ENCODE measurements at regions not wholly inside any gene's neighbourhood (a gene's known extent, or its start where the extent isn't known, plus 50 kb on each side); places are given as distances from the start of the nearest gene placed in this dataset.
"Not testable (repeated sequence)": the region's sequence is repeated elsewhere in the genome, so short reads cannot be mapped to it uniquely, and the experiment has no call there.

DNA sequence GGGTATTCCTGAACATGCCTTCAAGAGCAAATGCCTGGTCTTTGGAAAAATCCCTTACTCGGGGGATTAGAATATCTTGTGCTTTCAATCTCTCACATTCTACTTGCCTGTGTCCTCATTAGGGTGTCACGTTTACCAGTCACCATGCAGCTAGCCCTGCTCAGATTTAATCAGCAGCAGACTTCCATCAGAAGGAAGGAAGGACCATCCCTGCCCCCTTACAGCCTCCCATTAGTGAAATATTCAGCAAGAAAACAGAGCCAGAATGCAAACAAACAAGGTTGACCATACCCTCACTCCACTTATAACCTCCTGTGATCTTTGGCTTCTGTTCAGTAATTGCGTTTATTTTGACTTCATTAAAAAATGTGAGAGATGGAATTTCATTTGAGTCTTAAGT, 208.6 kb downstream of the CXCL12 start:
- DNase-seq (ENCODE audit: low spot score) = no peak

DNA sequence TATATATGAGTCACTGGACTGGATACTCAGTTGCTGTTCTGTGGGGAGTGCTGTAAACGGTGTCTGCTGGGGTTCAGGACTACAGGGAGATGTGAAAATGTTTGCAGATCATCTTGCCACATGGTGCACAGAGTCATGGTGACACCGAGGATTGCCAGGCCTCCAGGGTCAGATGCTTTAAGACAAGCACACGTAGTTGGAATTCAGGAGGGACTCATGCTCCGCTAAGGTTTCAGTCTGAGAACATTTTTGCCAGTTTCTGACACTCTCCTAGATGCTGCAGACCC, 211.3 kb downstream of the CXCL12 start:
- no peak for DNase-seq (ENCODE audit: low spot score)

DNA sequence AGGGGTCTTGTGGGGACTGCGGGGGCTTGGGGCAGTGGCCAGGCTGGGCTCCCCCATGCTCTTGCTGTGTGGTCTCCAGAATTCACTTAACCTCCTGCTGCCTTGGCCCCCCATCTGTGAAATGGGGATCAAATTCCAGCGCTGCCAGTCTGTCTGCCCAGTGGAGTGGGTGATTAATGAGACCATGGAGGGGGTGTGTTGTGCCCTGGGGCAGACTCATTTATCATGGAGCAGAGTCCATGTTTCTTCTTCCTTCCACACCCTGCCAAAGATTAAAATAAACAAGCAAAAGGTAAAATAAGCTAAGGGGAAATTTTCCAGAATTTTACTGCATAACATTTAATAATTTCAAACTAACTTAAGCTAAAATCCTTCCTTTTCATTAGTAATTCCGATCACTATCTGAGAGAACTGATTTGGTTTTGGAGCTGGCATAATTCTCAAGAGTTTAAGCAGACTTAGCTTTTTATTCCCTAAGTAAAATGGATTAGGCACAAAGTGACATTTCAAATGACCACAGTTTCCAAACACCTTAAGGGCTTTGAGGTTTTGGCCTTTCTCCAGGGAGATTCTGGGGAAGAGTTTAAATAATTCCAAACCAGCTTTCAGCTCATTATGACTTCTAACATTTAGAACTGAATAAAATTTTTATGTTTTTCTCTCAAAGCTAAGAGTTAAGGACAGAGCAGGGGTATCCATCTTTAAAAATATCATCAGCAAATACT, 211.9 kb downstream of the CXCL12 start:
- DNase-seq (ENCODE audit: low spot score) = no peak

DNA sequence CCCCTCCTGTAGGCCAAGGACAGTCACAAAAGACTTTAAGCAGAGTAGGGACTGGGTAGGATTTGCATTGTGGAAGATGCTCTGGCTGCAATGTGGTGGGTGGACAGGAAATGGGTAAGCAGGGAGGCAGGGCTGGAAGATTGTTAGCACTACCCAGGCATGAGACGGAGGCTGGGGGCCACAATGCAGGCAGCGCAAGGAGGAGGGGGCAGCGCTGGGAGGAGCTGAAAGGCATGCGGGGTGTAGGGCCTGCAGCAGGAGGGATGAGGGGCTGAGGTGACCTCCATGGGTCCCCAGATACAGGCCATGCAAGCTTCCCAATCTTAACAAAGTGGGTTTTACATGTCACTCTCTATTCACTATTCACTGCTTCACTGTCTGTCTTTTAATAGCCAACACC, 213.1 kb downstream of the CXCL12 start:
- DNase-seq (ENCODE audit: low spot score) = no peak

DNA sequence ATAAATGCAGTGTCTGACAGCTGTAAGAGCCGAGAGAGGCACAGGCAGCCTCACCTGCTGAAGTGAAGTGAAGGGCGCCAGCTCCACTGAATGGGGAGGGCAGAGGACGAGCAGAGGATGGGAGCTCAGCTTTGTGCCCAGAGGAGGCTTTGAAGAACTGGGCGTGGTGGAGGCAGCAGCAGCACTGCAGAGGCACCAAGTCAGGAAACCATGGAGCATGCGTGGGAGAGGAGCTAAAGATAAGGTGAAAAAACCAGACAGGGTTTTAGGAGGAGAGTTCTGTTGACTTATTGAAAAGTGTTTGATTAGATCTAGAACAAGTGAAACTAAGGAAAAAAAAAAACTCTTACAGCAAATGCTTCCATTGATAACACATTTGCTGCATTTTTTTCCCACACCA, 216.4 kb downstream of the CXCL12 start:
- DNase-seq (ENCODE audit: low spot score) = no peak

DNA sequence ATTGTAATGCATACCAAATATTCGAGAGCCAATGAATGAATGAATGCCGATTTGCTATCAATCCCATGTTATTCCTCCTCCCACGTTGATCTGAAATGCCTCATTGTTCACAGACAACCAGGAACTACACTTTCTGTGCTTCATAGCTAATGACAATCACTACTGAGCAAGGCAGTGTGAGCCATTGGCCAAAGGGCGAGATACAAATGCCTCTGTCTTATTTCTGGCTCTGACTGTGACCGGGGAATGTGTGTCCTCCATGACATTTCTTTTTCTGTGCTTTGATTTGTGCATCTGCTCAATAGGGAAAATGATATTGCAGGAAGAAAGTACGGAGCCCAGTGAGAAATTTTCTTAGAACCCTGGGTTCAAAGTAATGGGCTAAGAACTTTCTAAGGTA, 217.1 kb downstream of the CXCL12 start:
- no peak for DNase-seq (ENCODE audit: low spot score)

DNA sequence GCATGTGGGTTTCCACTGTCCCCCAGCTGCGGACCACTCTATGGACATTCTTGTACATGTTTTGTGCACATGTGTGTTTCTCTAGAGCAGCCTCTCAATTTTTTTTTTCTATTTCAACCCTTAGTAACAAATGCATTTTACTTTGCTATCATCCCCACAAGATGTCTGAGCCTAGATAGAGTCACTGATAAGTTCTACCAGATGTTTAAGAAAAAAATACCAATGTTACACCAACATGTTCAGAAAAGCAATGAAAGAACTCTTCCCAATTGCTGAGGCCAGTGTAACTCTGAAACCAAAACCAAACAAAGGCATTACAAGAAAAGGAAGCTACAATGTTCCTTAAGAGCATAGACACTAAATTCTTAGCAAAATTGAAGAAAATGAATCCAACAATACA, 218.5 kb downstream of the CXCL12 start:
- DNase-seq (ENCODE audit: low spot score) = no peak

DNA sequence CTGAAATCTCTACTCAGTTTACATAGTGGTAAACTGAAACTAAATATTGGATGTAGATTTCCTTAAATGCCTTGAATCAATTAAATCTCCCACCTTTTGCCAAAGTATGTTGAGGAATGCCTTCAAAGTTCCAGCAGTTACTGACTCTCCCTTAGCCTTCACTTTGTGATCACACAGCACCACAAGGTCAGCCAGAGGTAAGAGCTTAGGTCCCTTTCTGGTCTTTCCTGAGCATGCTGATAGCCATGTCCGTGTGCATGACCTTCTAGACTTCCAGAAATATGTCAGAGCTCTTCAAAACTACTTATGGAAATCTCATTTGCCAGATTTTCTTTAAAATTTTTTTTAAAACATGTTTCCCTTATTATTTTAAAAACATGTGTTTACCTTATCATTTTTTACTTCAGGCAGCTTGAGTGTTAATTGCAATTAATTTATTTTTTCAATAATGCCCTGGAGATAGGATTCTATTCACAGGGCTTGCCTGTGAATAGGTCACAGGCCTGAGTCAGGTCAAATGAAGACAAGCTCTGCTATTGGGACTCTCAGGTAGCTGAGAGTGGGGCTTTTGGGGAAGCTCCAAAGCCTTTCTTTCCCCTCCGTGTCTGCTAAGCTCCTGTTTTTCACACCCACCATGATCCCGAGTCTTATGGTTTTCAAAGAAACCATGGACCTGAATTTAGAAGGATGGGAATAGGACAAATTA, 220.5 kb downstream of the CXCL12 start:
- no peak for DNase-seq (ENCODE audit: low spot score)

DNA sequence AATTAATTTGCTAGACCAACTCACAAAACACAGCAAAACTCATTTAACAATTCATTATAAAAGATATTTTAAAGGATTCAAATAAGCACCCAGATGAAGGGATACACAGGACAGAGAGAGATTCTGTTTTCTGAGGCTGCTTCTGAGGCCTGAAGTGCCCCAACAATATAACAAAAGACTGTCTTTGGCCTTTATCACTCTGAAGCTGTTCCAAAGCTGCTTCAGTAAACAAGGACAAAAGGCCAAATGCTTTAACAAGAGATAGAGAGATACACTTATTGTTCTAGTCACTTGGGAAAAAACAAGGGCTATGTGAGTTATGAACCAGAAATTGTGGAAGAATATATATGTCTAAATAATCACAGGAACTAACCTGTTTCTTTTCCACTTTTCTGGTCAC, 223.7 kb downstream of the CXCL12 start:
- no peak for DNase-seq (ENCODE audit: low spot score)

DNA sequence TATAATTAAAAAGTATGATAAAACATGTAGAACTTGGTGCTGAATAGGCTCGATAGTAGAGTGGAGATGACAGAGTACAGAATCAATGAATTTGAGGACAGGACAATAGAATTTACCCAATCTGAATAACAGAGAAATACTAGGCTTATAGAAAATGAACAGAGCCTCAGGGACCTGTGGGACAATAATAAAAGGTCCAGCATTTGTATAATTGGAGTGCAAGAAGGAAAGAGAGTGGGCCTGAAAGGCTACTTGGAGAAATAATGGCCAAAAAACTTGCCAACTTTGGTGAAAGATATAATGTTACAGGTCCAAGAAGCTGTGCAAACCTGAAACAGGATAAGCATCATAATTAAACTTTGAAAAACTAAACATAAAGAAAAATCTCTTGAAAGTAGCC, 227.3 kb downstream of the CXCL12 start:
- no peak for DNase-seq (ENCODE audit: low spot score)

DNA sequence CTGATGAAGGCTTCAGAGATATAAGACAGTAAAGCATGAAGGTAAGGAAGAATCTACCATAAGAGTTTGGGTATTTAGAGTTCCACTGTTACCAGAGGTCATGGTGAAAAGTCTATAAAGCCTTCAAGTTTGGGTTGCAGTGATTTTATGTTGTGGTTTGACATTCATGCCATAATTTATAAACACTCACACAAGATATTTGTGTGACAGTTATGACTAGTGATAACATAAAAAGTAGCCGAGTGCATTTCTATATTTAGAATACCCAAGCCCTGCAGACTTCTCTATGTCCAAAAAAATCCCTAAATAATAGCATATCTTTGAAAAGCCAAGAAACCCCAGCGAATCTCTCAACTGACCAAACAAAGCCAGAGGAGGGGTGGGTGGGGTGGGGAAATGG, 229.9 kb downstream of the CXCL12 start:
- DNase-seq (ENCODE audit: low spot score) = no peak

DNA sequence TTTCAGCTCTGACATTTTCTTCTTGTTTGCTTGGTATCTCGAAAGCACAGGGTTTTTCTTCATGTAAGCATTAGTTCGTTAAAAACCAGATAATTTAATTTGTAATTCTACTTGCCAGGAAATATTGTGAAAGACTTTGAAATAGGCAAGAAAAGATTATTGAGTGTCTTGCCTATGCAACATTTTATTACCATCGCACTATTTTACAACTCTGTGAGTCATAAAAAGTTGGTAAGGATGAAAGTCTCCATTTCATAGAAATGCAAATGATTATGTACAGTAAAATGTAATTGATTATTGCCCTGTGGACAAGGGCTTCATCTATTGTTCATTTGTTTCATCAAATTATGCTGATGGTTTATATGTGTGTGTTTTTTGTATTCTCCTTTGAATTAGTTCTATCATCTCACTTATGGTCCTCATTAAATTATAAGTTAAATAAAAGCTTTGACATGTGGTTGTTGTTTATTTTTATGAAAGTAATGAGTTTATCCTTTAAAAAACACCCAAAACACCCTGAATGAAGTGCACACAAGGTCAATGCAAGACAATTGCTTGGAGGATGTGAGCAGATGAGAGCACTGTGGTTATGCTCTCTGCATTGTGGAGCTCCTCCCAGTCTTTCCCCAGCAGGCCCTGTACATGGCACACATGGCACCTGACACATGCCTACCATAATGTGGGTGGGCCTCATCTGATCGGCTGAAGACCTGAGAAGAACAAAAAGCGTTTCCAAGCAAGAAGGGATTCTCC, 230.8 kb downstream of the CXCL12 start:
- no peak for DNase-seq (ENCODE audit: low spot score)

DNA sequence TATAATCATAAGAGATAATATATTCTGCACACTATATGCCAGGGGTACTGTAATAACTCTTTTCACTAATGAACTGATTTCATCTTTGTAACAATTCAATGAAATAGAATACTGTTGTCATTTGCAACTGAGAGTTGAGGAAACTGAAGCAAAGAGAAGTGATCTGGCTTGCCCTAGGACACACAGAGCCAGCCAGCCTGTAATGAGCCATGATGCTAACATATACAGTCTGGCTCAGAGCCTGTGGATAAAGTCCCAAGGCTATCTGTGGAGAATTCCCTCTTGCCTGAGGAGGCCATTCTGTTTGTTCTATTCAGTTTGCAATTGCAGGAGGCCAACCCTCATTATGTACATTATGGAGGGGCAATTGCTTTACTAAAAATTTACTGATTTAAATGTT, 241.3 kb downstream of the CXCL12 start:
- DNase-seq (ENCODE audit: low spot score) = no peak

DNA sequence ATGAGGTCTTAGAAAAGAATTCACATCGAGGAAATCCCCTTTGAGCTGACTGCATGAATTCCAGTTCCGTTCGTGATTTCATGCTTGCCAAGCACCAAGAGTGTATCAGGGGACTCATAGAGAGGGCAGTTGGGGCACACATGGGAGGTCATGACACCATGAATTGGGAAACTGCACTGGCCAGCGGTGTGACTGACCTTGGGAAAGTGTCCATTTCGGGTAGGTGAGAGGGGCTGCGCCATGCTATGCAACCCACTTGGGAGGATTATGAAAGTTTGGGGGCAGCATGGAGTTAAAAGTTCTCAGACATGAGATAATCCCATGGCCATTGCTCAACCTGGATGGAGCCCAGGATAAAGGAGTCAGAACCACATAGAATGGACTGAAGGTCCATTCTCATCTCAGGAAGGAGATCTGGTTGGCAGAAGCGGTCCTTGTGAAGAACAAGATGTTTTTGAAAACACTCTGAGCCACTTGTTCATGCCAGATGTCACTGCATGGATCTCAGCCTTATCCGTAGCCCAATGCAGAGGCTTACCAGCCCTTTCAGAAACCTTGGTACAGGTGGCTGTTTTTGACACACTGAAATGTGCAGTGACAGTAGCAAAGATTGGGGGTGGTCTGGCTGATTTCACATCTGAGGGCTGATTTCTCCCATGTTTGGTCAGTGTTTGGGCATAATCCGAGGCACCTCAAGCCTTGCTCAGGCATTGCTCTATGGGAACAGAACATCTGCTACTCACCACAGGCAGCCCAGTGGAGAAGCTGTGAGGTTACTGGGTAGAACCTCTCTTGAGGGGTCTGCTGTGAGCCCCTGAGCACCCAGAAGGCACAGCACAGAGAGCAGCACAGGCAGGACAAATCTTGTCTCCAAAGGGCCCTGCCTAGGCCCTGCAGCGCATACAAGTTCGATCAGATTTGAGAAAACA, 252.3 kb downstream of the CXCL12 start:
- DNase-seq (ENCODE audit: low spot score) = no peak

DNA sequence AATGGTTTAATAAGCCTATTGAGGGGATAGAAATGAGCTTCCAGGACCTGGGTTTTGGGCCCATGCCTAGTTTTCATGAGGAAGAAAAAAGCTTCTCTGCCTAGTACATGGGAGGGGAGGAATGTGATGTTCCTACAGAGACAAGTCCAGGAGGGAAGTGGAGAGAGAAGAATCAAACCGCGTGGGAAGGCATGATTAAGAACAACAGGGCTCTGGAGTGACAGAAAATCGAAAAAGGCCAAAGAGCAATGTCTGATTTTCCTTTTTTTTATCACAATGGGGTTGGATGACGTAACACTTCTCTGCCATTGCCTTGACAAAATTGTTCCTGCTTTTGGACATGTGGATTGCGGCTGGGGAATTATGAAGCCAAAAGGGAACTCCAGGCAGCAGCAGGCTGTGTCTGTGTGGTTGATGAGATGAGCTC, 258.6 kb downstream of the CXCL12 start:
- DNase-seq (ENCODE audit: low spot score) = no peak

DNA sequence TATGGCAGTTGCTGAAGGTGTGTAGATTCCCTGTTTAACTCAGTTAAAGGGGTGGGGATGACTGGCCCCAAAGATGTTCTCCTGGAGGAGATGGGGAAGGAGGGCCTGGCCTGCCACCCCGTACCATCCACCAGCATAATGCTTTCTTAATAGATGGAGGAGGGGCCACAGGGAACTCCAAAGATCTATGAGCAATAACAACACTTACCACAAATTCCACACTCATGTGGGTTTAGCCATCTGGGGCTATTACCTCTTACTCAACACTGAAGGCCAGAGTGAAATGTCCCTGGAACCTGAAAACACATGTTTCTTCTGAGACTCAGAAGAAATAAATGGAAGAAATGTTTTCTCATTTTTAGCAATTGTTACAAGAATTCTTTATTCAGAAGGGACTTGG, 259.0 kb downstream of the CXCL12 start:
- DNase-seq (ENCODE audit: low spot score) = no peak

DNA sequence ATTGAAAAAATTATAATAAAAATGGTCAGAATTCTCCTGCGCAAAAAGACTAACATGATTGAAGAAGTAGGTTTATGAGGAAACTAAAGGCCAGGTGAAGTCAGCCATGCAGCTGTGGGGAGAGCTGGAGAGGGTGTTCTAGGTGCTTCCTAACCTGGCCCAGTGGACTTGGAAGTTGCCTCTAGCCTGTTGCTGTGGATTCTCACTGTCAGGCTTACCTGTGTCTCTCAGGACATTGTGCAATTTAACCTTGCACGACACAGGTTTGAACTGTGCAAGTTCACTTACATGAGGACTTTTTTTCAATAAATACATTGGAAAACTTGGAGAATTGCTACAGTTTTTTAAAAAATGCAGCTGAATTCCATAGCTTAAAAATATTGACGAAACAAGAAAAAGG, 266.4 kb downstream of the CXCL12 start:
- DNase-seq (ENCODE audit: low spot score) = no peak

DNA sequence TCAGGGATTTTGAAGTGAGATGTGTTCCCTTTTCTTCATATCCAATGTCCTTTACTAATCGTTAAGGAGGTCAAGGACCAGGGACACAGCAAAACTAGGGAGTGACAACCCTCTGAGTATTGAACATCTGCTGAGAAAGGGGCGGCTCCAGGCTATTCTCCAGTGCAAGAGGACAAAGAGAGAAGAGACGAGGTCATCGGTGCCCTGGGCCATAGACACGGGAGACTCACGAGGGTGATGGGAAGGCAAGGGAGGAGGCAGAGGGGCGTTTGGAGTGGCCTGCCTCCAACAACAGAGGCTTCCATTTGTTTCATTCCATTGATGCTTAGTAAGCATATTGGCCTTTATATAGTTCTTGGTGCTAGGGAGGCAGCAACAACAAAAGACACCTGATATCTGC, 268.4 kb downstream of the CXCL12 start:
- no peak for DNase-seq (ENCODE audit: low spot score)

DNA sequence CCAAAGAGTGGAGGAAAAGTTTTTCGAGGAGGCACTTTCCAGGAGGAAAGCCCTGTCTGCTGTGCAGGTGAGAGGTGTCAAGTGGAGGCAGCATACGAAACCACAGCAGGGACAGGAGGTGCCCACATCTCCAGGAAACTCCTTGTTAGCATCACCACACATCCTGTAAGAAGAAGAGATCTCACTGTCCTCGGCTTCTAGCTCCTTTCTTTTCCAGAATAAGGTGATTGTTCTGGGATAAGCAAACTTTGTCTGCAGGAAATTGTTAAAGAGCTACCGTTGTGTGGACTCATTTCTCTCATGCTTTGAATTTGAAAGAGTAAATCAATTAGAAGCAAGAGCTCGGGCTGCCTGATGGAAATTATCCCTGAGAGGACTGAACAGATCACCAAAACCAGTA, 269.4 kb downstream of the CXCL12 start:
- DNase-seq (ENCODE audit: low spot score) = no peak

DNA sequence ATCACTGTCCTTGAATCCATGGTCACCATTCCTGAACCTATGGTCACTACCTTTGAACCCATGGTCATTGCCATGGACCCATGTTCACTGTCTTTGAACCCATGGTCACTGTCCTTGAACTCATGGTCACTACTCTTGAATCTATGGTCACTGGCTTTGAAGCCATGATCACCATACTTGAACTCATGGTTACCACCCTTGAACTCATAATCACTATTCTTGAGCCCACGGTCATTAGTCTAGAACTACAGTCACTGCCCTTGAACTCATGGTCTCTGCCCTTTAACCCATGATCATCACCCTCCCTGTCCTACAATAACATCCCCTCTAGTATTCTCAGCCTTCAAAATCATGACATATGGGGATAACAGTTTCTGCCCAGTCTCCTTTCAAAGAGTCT, 270.5 kb downstream of the CXCL12 start:
- no peak for DNase-seq (ENCODE audit: low spot score)

DNA sequence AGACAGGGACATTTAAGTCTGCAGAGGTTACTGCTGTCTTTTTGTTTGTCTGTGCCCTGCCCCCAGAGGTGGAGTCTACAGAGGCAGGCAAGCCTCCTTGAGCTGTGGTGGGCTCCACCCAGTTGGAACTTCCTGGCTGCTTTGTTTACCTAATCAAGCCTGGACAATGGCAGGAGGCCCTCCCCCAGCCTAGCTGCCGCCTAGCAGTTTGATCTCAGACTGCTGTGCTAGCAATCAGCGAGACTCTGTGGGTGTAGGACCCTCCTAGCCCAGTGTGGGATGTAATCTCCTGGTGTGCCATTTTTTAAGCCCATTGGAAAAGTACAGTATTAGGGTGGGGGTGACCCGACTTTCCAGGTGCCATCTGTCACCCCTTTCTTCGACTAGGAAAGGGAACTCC, 272.6 kb downstream of the CXCL12 start:
- not testable (repeated sequence) for DNase-seq (ENCODE audit: low spot score)

DNA sequence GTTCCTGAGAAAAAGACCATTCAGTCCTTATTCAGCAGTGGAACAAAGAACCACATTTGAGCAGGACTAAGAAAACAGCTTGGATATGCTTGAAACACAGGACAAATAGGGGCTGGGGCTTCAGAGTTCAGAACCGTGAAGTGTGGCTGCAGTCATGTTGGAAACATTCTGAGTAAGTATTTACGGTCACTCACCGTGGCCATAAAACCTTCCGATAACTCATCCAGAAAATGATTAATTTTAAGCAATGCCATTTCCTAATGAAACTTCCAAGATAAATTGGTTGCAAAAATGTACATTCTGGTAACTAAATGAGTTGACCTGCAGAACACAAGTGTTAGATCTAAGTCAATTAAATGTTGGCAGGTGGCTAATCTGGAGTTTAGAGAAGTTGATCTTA, 279.2 kb downstream of the CXCL12 start:
- no peak for DNase-seq (ENCODE audit: low spot score)
